ENCODE measurements at regions not wholly inside any gene's neighbourhood (a gene's known extent, or its start where the extent isn't known, plus 50 kb on each side); places are given as distances from the start of the nearest gene placed in this dataset.

DNA sequence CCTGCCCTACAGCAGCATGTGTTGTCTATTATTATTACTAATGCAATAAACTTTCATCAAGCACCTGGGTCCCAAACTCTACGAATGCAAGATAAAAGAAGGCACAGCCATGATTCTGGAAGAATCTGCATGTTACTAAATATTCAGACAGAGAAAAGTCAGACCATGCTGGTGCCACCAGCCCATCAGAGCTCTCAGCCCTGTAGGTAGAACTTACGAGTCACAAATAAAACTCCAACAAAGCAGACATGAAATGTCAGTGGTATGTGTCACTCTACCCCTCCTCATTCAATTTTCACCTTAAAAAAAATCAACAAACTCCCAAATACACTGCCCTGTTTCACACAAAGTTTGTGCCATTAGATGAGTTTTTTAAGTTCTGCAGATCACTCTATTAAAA is 62.4 kb upstream of the TIAM1 start:
- DNase-seq: no peak

DNA sequence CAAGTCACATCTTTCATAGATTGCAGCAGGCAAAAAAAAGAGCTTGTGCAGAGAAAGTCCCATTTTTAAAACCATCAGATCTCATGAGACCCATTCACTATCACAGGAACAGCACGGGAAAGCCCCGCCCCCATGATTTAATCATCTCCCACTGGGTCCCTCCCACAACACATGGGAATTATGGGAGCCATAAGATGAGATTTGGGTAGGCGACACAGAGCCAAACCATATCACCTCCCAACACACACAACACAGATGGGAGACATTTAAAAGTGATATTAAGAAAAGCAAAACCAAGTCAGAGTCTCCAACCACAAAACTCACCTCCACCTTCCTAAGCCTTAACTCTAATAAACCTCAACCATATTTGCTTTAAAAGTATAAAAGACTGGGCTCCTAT is 61.5 kb upstream of the TIAM1 start:
- no peak for DNase-seq

DNA sequence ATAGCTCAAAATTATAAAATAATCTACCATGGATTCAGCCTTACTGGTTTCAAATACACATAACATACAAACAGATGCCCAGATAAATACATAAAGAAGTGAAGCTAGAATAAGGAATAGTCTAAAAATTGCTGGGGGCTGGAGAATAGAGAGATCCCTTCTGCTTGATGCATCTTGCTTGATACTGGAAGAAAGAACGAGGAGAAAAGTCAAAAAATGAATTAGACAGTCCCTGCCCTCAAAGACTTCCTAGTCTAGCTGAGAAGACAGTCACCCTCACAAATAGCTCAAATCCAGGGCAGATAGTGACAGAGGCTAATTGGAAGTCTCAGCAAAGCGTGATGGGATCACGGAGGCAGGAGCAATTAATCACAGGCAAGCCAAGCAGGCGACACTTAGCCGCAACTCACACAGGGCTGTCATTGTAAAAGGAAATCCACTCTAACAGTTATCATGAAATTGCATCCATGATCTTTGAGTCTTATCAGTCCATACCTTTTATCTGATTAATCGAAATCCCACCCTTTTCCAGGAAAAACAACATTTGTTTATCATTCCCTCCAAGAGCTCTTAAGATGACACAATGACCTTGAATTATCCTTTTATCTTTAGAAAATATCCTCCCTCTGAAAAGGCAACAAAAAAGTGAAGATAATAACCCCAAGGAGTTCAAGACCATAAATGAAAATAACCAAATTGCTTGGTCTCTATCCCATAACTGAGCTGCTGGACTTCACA is 59.7 kb upstream of the TIAM1 start:
- no peak for DNase-seq

DNA sequence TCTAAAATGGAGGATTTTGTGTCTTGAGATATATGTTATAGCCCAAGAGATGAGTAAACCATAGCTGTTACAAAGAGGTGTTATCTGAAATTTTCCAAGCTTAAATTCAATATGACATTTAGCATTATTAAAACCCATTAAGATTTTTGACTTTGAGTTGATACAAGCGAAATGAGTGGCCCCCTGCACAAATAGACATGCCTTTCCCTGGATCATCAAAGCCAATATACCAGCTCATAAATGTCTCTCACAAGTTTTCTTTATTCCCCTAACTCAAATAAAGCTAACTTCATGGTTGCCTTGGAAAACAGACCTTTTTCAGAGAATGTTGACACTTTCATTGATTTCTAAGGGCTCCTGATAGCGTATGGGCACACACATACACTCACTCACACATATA is 55.5 kb upstream of the TIAM1 start:
- DNase-seq: no peak

- DNase-seq: no peak
Observed at GRCh38 chr21:31398574-31398973, 54.5 kb upstream of the TIAM1 start.

DNA sequence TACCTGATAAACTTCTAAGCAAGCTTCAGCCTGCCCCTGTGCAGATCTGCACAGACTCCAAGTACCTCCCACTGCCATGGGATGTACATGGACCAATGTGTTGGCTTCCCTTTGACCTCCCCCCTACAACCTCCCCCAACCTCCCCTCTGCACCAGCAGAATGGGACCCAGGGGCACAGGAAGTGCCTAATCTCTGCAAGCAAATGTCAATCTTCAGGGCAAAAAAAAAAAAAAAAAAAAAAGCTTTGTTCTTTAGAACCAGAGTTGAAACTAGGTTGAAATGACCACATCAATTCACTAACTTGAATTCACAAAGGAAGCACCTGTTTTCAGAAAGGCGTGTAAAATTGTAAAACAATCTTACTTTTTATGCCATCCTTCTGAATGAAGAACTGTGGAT is 53.9 kb upstream of the TIAM1 start:
- no peak for DNase-seq

GRCh38 chr21:31397515-31397926 is 53.5 kb upstream of the TIAM1 start:
- no peak for DNase-seq

DNA sequence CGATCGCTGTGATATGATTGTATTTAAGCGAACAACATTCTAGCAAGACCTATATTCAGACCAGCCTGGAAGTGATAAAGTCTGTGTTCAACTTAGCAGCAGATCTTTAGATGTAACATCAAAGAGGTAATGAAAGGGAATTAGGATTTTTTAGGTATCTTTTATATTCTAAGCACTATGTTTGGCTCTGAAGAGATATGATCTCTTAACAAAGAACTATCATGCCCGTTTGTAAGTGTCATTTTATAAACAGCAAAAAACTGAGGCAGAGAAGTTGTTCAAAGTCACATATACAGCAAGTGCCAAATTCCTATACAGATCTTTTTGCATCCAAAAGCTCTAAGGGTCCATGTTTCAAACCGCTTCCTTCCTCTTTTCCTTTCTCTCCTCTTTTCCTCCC is 53.0 kb upstream of the TIAM1 start:
- no peak for DNase-seq

GRCh38 chr21:31396399-31396798 is 52.3 kb upstream of the TIAM1 start:
- DNase-seq: no peak

- DNase-seq: no peak
Observed at GRCh38 chr21:31395791-31396190, 51.7 kb upstream of the TIAM1 start.

DNA sequence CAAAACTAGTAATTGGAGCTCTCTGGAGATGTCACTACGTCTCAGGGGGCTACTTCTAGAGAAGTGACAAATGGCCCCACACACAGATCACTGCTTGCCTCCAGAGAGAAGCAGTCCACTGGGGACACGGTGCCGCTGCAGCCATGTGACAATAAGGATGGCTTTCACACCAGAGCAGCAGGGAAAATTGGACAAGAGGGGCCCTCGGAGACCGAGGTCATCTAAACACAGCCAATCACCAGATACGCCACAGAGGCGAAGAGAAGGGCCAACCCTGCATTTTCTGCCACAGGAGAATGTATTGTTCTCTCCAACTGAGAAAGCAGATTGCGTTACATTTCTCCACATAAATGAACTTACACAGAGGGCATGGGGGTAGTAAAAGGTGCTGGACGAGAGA is 51.2 kb upstream of the TIAM1 start:
- no peak for DNase-seq

DNA sequence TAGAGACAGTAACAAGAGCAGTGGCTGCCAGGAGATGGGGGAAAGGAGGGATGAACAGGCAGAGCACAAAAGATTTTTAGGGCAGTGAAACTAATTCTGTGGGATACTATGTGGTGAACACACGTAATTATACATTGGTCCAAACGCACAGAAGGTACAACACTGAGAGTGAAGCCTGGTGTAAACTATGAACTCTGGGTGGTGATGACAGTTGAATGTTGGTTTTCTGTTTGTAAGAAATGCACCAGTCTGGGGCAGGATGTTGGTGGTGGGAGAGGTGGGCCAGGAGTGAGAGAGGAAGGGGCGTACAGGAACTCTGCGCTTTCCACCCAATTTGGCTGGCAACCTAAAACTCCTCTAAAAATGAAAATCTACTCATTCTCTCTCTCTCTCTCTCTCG is 50.2 kb upstream of the TIAM1 start:
- DNase-seq: no peak

All from activated CD4-positive, alpha-beta T cell treated with anti-CD3 and anti-CD28 coated beads for 4 hours (primary cell).